Colonic mucosa (tissue), 4 donors: ENCODE measurements at regions not wholly inside any gene's neighbourhood (a gene's known extent, or its start where the extent isn't known, plus 50 kb on each side); places are given as distances from the start of the nearest gene placed in this dataset.
A peak's percentile ranks its signal among the peaks of the same experiment; 100 is the strongest.

ENCODE experiments used
- DNase-seq: peaks from one replicate; pipeline ENCODE4 v3.0.0-alpha.2; 2020
- H3K27ac ChIP-seq: fragments of 200-600 bp; one replicate; pipeline ENCODE4 v1.8.0; 2021
- H3K27me3 ChIP-seq: fragments of 200-600 bp; one replicate; pipeline ENCODE4 v1.8.0; 2021
- H3K36me3 ChIP-seq: fragments of 200-600 bp; one replicate; pipeline ENCODE4 v1.8.0; 2021
- H3K4me1 ChIP-seq: fragments of 200-600 bp; one replicate; pipeline ENCODE4 v1.8.0; 2021; ENCODE audit warnings: mild to moderate bottlenecking
- H3K4me3 ChIP-seq: fragments of 200-600 bp; one replicate; pipeline ENCODE4 v1.8.0; 2021
- H3K9ac ChIP-seq, 2 donors: one replicate each; pipeline ENCODE4 v1.7.0; 2013; ENCODE audit warnings: control low read depth in 2 of 2, low read depth in 2 of 2, low read length in 2 of 2
- H3K9me3 ChIP-seq: fragments of 200-600 bp; one replicate; pipeline ENCODE4 v1.8.0; 2021
- CTCF ChIP-seq: fragments of 200-600 bp; IDR thresholded peaks from one replicate; pipeline ENCODE4 v1.8.0; 2022; ENCODE audit warnings: antibody characterized with exemption, mild to moderate bottlenecking
- intact Hi-C: fragments of 100-400 bp; cut with DNase I; formaldehyde crosslinking; loops from one replicate; pipeline ENCODE4 v1.14.1; 2022
- donor health status: healthy.
- donor health status: DM: no; HTN: no; CAD: no.
- donor health status: DM: no; HTN: no; CAD: no.

- peak overlapping the region in 1 of 2 donors; percentile 68 for H3K9ac ChIP-seq
- TF ChIP-seq CTCF: peak; percentile 49
- intact Hi-C loops: loop anchor here (5.0 kb wide), 1 partner anchor 45 kb away; no protein-coding TSS in a partner anchor
- H3K4me3 ChIP-seq: no peak overlapping the region
- H3K27me3 ChIP-seq: no peaks in the 10 kb centered on the region
- no peaks in the 10 kb centered on the region for H3K9me3 ChIP-seq
- DNase-seq: peak; percentile 72
- H3K36me3 ChIP-seq: no peaks in the 10 kb centered on the region
- H3K4me1 ChIP-seq: peaks cover 11% of the 10 kb centered on the region
- H3K27ac ChIP-seq: no peak overlapping the region
These were observed 53.0 kb upstream of the ATP12A start for GRCh38 chr13:24627090-24627714.

- Histone ChIP-seq H3K36me3 (no peaks in the 10 kb centered on the region), H3K4me1 (peaks cover 11% of the 10 kb centered on the region), H3K9me3 (no peaks in the 10 kb centered on the region), H3K27me3 (no peaks in the 10 kb centered on the region), H3K27ac (no peak overlapping the region), H3K4me3 (no peak overlapping the region), H3K9ac (peak overlapping the region in 1 of 2 donors; percentile 68)
- intact Hi-C loops: loop anchor here (5.0 kb wide), 1 partner anchor 44 kb away; no protein-coding TSS in a partner anchor
- peak; percentile 51 for DNase-seq
- no peak for TF ChIP-seq CTCF
These were observed 52.3 kb upstream of the ATP12A start for GRCh38 chr13:24627946-24628345.

GRCh38 chr13:24629320-24629719, 50.9 kb upstream of the ATP12A start:
- Histone ChIP-seq H3K4me1 (peaks cover 11% of the 10 kb centered on the region), H3K9me3 (no peaks in the 10 kb centered on the region), H3K27ac (no peak overlapping the region), H3K36me3 (no peaks in the 10 kb centered on the region), H3K27me3 (no peaks in the 10 kb centered on the region), H3K4me3 (no peak overlapping the region), H3K9ac (no peak overlapping the region)
- intact Hi-C loops: loop anchor here (5.0 kb wide), 1 partner anchor 43 kb away; no protein-coding TSS in a partner anchor
- no peak for DNase-seq
- TF ChIP-seq CTCF: no peak

- H3K9me3 ChIP-seq: no peaks in the 10 kb centered on the region
- no peak for DNase-seq
- no peak overlapping the region for H3K27ac ChIP-seq
- TF ChIP-seq CTCF: no peak
- H3K36me3 ChIP-seq: no peaks in the 10 kb centered on the region
- peaks cover 11% of the 10 kb centered on the region for H3K4me1 ChIP-seq
- peak overlapping the region in 1 of 2 donors; percentile 33 for H3K9ac ChIP-seq
- intact Hi-C loops: no loop called here
- H3K4me3 ChIP-seq: no peak overlapping the region
- H3K27me3 ChIP-seq: no peaks in the 10 kb centered on the region
These were observed 50.1 kb upstream of the ATP12A start for GRCh38 chr13:24630121-24630520.
